ENCODE measurements at regions not wholly inside any gene's neighbourhood (a gene's known extent, or its start where the extent isn't known, plus 50 kb on each side); places are given as distances from the start of the nearest gene placed in this dataset.

GRCh38 chr5:54725391-54726280 lies 208.1 kb downstream of the SNX18 start:
- H3K27me3 ChIP-seq (ENCODE audit: control insufficient read depth in 5 of 5, insufficient read depth in 4 of 5, low read length in 5 of 5) = no peaks in the 10 kb centered on the region
- no peak overlapping the region for H3K9ac ChIP-seq (ENCODE audit: low read length in 5 of 5)
- H3K9me3 ChIP-seq (ENCODE audit: control insufficient read depth in 5 of 5, low read length in 5 of 5) = no peaks in the 10 kb centered on the region
- no peaks in the 10 kb centered on the region for H3K36me3 ChIP-seq (ENCODE audit: control insufficient read depth in 5 of 5, insufficient read depth in 5 of 5, low read length in 5 of 5)
- no peak overlapping the region for H3K27ac ChIP-seq (ENCODE audit: low read depth, low read length)
- H3K4me1 ChIP-seq (ENCODE audit: control insufficient read depth in 5 of 5, insufficient read depth in 5 of 5, low read length in 5 of 5) = peaks cover 0 to 2% (median 0%) of the 10 kb centered on the region in 5 donors
- no peak overlapping the region for H3K4me3 ChIP-seq (ENCODE audit: low read depth in 1 of 5, low read length in 5 of 5)

GRCh38 chr5:54722846-54723433 lies 205.4 kb downstream of the SNX18 start:
- H3K27ac ChIP-seq (ENCODE audit: low read depth, low read length) = no peak overlapping the region
- H3K9ac ChIP-seq (ENCODE audit: low read length in 5 of 5) = no peak overlapping the region
- peaks cover 5 to 17% (median 11%) of the 10 kb centered on the region in 5 donors for H3K4me1 ChIP-seq (ENCODE audit: control insufficient read depth in 5 of 5, insufficient read depth in 5 of 5, low read length in 5 of 5)
- H3K36me3 ChIP-seq (ENCODE audit: control insufficient read depth in 5 of 5, insufficient read depth in 5 of 5, low read length in 5 of 5) = no peaks in the 10 kb centered on the region
- no peaks in the 10 kb centered on the region for H3K27me3 ChIP-seq (ENCODE audit: control insufficient read depth in 5 of 5, insufficient read depth in 4 of 5, low read length in 5 of 5)
- no peaks in the 10 kb centered on the region for H3K9me3 ChIP-seq (ENCODE audit: control insufficient read depth in 5 of 5, low read length in 5 of 5)
- H3K4me3 ChIP-seq (ENCODE audit: low read depth in 1 of 5, low read length in 5 of 5) = no peak overlapping the region

GRCh38 chr5:54721951-54722654 lies 204.5 kb downstream of the SNX18 start:
- Histone ChIP-seq H3K4me3 (ENCODE audit: low read depth in 1 of 5, low read length in 5 of 5) (no peak overlapping the region), H3K27ac (ENCODE audit: low read depth, low read length) (no peak overlapping the region), H3K36me3 (ENCODE audit: control insufficient read depth in 5 of 5, insufficient read depth in 5 of 5, low read length in 5 of 5) (no peaks in the 10 kb centered on the region), H3K27me3 (ENCODE audit: control insufficient read depth in 5 of 5, insufficient read depth in 4 of 5, low read length in 5 of 5) (no peaks in the 10 kb centered on the region), H3K9me3 (ENCODE audit: control insufficient read depth in 5 of 5, low read length in 5 of 5) (no peaks in the 10 kb centered on the region), H3K9ac (ENCODE audit: low read length in 5 of 5) (no peak overlapping the region), H3K4me1 (ENCODE audit: control insufficient read depth in 5 of 5, insufficient read depth in 5 of 5, low read length in 5 of 5) (peaks cover 5 to 17% (median 11%) of the 10 kb centered on the region in 5 donors)

- Histone ChIP-seq H3K27ac (ENCODE audit: low read depth, low read length) (no peak overlapping the region), H3K27me3 (ENCODE audit: control insufficient read depth in 5 of 5, insufficient read depth in 4 of 5, low read length in 5 of 5) (no peaks in the 10 kb centered on the region), H3K36me3 (ENCODE audit: control insufficient read depth in 5 of 5, insufficient read depth in 5 of 5, low read length in 5 of 5) (no peaks in the 10 kb centered on the region), H3K4me3 (ENCODE audit: low read depth in 1 of 5, low read length in 5 of 5) (no peak overlapping the region), H3K4me1 (ENCODE audit: control insufficient read depth in 5 of 5, insufficient read depth in 5 of 5, low read length in 5 of 5) (peaks cover 5 to 17% (median 11%) of the 10 kb centered on the region in 5 donors), H3K9ac (ENCODE audit: low read length in 5 of 5) (no peak overlapping the region), H3K9me3 (ENCODE audit: control insufficient read depth in 5 of 5, low read length in 5 of 5) (no peaks in the 10 kb centered on the region)
Observed at GRCh38 chr5:54721116-54721515, 203.6 kb downstream of the SNX18 start.

GRCh38 chr5:54720341-54720740 lies 202.8 kb downstream of the SNX18 start:
- H3K9me3 ChIP-seq (ENCODE audit: control insufficient read depth in 5 of 5, low read length in 5 of 5) = no peaks in the 10 kb centered on the region
- no peak overlapping the region for H3K9ac ChIP-seq (ENCODE audit: low read length in 5 of 5)
- H3K4me3 ChIP-seq (ENCODE audit: low read depth in 1 of 5, low read length in 5 of 5) = no peak overlapping the region
- H3K4me1 ChIP-seq (ENCODE audit: control insufficient read depth in 5 of 5, insufficient read depth in 5 of 5, low read length in 5 of 5) = peaks cover 5 to 17% (median 11%) of the 10 kb centered on the region in 5 donors
- no peak overlapping the region for H3K27ac ChIP-seq (ENCODE audit: low read depth, low read length)
- H3K27me3 ChIP-seq (ENCODE audit: control insufficient read depth in 5 of 5, insufficient read depth in 4 of 5, low read length in 5 of 5) = no peaks in the 10 kb centered on the region
- no peaks in the 10 kb centered on the region for H3K36me3 ChIP-seq (ENCODE audit: control insufficient read depth in 5 of 5, insufficient read depth in 5 of 5, low read length in 5 of 5)

- Histone ChIP-seq H3K9ac (ENCODE audit: low read length in 5 of 5) (no peak overlapping the region), H3K9me3 (ENCODE audit: control insufficient read depth in 5 of 5, low read length in 5 of 5) (no peaks in the 10 kb centered on the region), H3K4me1 (ENCODE audit: control insufficient read depth in 5 of 5, insufficient read depth in 5 of 5, low read length in 5 of 5) (peaks cover 5 to 17% (median 11%) of the 10 kb centered on the region in 5 donors), H3K36me3 (ENCODE audit: control insufficient read depth in 5 of 5, insufficient read depth in 5 of 5, low read length in 5 of 5) (no peaks in the 10 kb centered on the region), H3K4me3 (ENCODE audit: low read depth in 1 of 5, low read length in 5 of 5) (no peak overlapping the region), H3K27me3 (ENCODE audit: control insufficient read depth in 5 of 5, insufficient read depth in 4 of 5, low read length in 5 of 5) (no peaks in the 10 kb centered on the region), H3K27ac (ENCODE audit: low read depth, low read length) (peak overlapping the region; percentile 15)
Observed at GRCh38 chr5:54719384-54720283, 202.1 kb downstream of the SNX18 start.

GRCh38 chr5:54718656-54719055 lies 201.1 kb downstream of the SNX18 start:
- H3K27ac ChIP-seq (ENCODE audit: low read depth, low read length) = no peak overlapping the region
- H3K36me3 ChIP-seq (ENCODE audit: control insufficient read depth in 5 of 5, insufficient read depth in 5 of 5, low read length in 5 of 5) = no peaks in the 10 kb centered on the region
- no peak overlapping the region for H3K9ac ChIP-seq (ENCODE audit: low read length in 5 of 5)
- no peaks in the 10 kb centered on the region for H3K27me3 ChIP-seq (ENCODE audit: control insufficient read depth in 5 of 5, insufficient read depth in 4 of 5, low read length in 5 of 5)
- peaks cover 5 to 21% (median 17%) of the 10 kb centered on the region in 5 donors for H3K4me1 ChIP-seq (ENCODE audit: control insufficient read depth in 5 of 5, insufficient read depth in 5 of 5, low read length in 5 of 5)
- no peaks in the 10 kb centered on the region for H3K9me3 ChIP-seq (ENCODE audit: control insufficient read depth in 5 of 5, low read length in 5 of 5)
- H3K4me3 ChIP-seq (ENCODE audit: low read depth in 1 of 5, low read length in 5 of 5) = no peak overlapping the region

- Histone ChIP-seq H3K9me3 (ENCODE audit: control insufficient read depth in 5 of 5, low read length in 5 of 5) (no peaks in the 10 kb centered on the region), H3K4me3 (ENCODE audit: low read depth in 1 of 5, low read length in 5 of 5) (no peak overlapping the region), H3K36me3 (ENCODE audit: control insufficient read depth in 5 of 5, insufficient read depth in 5 of 5, low read length in 5 of 5) (no peaks in the 10 kb centered on the region), H3K9ac (ENCODE audit: low read length in 5 of 5) (no peak overlapping the region), H3K27me3 (ENCODE audit: control insufficient read depth in 5 of 5, insufficient read depth in 4 of 5, low read length in 5 of 5) (no peaks in the 10 kb centered on the region), H3K4me1 (ENCODE audit: control insufficient read depth in 5 of 5, insufficient read depth in 5 of 5, low read length in 5 of 5) (peaks cover 5 to 24% (median 18%) of the 10 kb centered on the region in 5 donors), H3K27ac (ENCODE audit: low read depth, low read length) (no peak overlapping the region)
Observed at GRCh38 chr5:54717870-54718269, 200.3 kb downstream of the SNX18 start.

GRCh38 chr5:54717459-54717858 lies 199.9 kb downstream of the SNX18 start:
- Histone ChIP-seq H3K4me3 (ENCODE audit: low read depth in 1 of 5, low read length in 5 of 5) (no peak overlapping the region), H3K4me1 (ENCODE audit: control insufficient read depth in 5 of 5, insufficient read depth in 5 of 5, low read length in 5 of 5) (peaks cover 5 to 24% (median 18%) of the 10 kb centered on the region in 5 donors), H3K27ac (ENCODE audit: low read depth, low read length) (no peak overlapping the region), H3K9ac (ENCODE audit: low read length in 5 of 5) (no peak overlapping the region), H3K27me3 (ENCODE audit: control insufficient read depth in 5 of 5, insufficient read depth in 4 of 5, low read length in 5 of 5) (no peaks in the 10 kb centered on the region), H3K36me3 (ENCODE audit: control insufficient read depth in 5 of 5, insufficient read depth in 5 of 5, low read length in 5 of 5) (no peaks in the 10 kb centered on the region), H3K9me3 (ENCODE audit: control insufficient read depth in 5 of 5, low read length in 5 of 5) (no peaks in the 10 kb centered on the region)
